K562 (cell line): ENCODE measurements at regions not wholly inside any gene's neighbourhood (a gene's known extent, or its start where the extent isn't known, plus 50 kb on each side); places are given as distances from the start of the nearest gene placed in this dataset.

Experiments used
- ESRRA ChIP-seq: fragments of 450-650 bp; IDR thresholded peaks from 2 replicates; pipeline ENCODE4 v1.6.1; 2014; ENCODE audit warnings: low read depth, mild to moderate bottlenecking, moderate library complexity, borderline replicate concordance
- KLF6 ChIP-seq: fragments of 250-450 bp; sonication (Bioruptor Pico); IDR thresholded peaks from 2 replicates; pipeline ENCODE4 v1.4.0; 2020; ENCODE audit warnings: mild to moderate bottlenecking, moderate library complexity, borderline replicate concordance
- MCM3 ChIP-seq: fragments of 450-650 bp; IDR thresholded peaks from 2 replicates; pipeline ENCODE4 v1.6.1; 2016
- NR2C1 ChIP-seq, 2 experiments: fragments of 450-650 bp; IDR thresholded peaks; 2 replicates each; pipeline ENCODE4 v1.6.1; 2017; ENCODE audit warnings: mild to moderate bottlenecking in 2 of 2, antibody characterized with exemption in 1 of 2, inconsistent platforms in 1 of 2, missing compliant biosample characterization in 1 of 2, missing genetic modification characterization in 1 of 2
- SUPT5H ChIP-seq: fragments of 450-650 bp; IDR thresholded peaks from 2 replicates; pipeline ENCODE4 v1.6.1; 2016
- TAF1 ChIP-seq: IDR thresholded peaks from 2 replicates; pipeline ENCODE4 v1.6.1; 2011; ENCODE audit warnings: mild to moderate bottlenecking, low read length, moderate library complexity; ENCODE audit not compliant: insufficient read depth, control insufficient read depth, severe bottlenecking; ENCODE audit errors: extremely low read depth
- TCF7L2 ChIP-seq: fragments of 150-350 bp; IDR thresholded peaks from 2 replicates; pipeline ENCODE4 v1.6.1; 2016; ENCODE audit warnings: low read depth, mild to moderate bottlenecking, low read length, moderate library complexity
- TF ChIP-seq, protein P1 (sequence below): IDR thresholded peaks from 3 replicates; pipeline ENCODE4 v1.6.1; 2011; ENCODE audit warnings: borderline replicate concordance, mild to moderate bottlenecking, moderate library complexity; ENCODE audit not compliant: insufficient read length; ENCODE audit errors: extremely low read depth
- TF ChIP-seq, protein P2 (sequence below): sonication (generic); formaldehyde crosslinking; IDR thresholded peaks from 2 replicates; pipeline ENCODE4 v1.8.1; 2023; ENCODE audit warnings: mild to moderate bottlenecking, missing genetic modification reagents, moderate library complexity
- TF ChIP-seq, protein P3 (sequence below): fragments of 250-450 bp; sonication (Bioruptor Pico); IDR thresholded peaks from 2 replicates; pipeline ENCODE4 v1.5.0; 2020; ENCODE audit warnings: mild to moderate bottlenecking

DNA sequence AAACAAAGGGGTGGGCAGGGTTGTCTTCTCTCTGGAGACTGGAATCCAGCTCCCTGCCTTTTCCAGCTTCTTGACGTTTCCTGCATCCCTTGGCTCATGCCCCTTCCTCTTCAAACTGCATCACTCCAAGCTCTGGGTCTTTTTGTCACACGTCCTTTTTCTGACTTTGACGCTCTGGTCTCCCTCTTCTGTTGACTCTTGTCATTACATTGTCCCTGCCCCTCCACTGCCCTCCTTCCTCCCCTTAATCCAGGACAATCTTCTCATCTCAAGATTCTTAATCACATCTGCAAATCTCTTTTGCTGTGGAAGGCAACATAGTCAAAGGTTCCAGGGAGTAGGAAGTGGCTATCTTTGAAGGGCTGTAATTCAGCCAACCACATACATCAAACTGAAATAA is 178.3 kb downstream of the TMA16 start (continued):
- TF ChIP-seq, protein P1, sequence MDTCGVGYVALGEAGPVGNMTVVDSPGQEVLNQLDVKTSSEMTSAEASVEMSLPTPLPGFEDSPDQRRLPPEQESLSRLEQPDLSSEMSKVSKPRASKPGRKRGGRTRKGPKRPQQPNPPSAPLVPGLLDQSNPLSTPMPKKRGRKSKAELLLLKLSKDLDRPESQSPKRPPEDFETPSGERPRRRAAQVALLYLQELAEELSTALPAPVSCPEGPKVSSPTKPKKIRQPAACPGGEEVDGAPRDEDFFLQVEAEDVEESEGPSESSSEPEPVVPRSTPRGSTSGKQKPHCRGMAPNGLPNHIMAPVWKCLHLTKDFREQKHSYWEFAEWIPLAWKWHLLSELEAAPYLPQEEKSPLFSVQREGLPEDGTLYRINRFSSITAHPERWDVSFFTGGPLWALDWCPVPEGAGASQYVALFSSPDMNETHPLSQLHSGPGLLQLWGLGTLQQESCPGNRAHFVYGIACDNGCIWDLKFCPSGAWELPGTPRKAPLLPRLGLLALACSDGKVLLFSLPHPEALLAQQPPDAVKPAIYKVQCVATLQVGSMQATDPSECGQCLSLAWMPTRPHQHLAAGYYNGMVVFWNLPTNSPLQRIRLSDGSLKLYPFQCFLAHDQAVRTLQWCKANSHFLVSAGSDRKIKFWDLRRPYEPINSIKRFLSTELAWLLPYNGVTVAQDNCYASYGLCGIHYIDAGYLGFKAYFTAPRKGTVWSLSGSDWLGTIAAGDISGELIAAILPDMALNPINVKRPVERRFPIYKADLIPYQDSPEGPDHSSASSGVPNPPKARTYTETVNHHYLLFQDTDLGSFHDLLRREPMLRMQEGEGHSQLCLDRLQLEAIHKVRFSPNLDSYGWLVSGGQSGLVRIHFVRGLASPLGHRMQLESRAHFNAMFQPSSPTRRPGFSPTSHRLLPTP = no peak
- TF ChIP-seq, protein P2, sequence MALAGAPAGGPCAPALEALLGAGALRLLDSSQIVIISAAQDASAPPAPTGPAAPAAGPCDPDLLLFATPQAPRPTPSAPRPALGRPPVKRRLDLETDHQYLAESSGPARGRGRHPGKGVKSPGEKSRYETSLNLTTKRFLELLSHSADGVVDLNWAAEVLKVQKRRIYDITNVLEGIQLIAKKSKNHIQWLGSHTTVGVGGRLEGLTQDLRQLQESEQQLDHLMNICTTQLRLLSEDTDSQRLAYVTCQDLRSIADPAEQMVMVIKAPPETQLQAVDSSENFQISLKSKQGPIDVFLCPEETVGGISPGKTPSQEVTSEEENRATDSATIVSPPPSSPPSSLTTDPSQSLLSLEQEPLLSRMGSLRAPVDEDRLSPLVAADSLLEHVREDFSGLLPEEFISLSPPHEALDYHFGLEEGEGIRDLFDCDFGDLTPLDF = no peak
- TF ChIP-seq NR2C1 (IDR thresholded peaks at IDR 0.05) = no peak
- TF ChIP-seq NR2C1 (tag; IDR thresholded peaks at IDR 0.05) = no peak
- no peak for TF ChIP-seq SUPT5H
- TF ChIP-seq, protein P3, sequence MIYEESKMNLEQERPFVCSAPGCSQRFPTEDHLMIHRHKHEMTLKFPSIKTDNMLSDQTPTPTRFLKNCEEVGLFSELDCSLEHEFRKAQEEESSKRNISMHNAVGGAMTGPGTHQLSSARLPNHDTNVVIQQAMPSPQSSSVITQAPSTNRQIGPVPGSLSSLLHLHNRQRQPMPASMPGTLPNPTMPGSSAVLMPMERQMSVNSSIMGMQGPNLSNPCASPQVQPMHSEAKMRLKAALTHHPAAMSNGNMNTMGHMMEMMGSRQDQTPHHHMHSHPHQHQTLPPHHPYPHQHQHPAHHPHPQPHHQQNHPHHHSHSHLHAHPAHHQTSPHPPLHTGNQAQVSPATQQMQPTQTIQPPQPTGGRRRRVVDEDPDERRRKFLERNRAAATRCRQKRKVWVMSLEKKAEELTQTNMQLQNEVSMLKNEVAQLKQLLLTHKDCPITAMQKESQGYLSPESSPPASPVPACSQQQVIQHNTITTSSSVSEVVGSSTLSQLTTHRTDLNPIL = no peak
- no peak for TF ChIP-seq MCM3
- TF ChIP-seq TAF1 = no peak
- TF ChIP-seq KLF6 = no peak
- TF ChIP-seq TCF7L2 = no peak
- TF ChIP-seq ESRRA = no peak
